H7 (cell line): ENCODE measurements at regions not wholly inside any gene's neighbourhood (a gene's known extent, or its start where the extent isn't known, plus 50 kb on each side); places are given as distances from the start of the nearest gene placed in this dataset.

ENCODE experiments used
- DNase-seq: peaks from one replicate; pipeline ENCODE4 v3.0.0; 2012
- H3K27me3 ChIP-seq: 2 replicates; pipeline ENCODE4 v1.6.0; 2011; ENCODE audit warnings: mild to moderate bottlenecking, low read length; ENCODE audit not compliant: control insufficient read depth, insufficient read depth
- H3K36me3 ChIP-seq: replicated peaks from 2 replicates; pipeline ENCODE4 v1.5.1; 2011; ENCODE audit warnings: low read length; ENCODE audit not compliant: control insufficient read depth, insufficient read depth
- H3K4me3 ChIP-seq: 2 replicates; pipeline ENCODE4 v1.5.1; 2011; ENCODE audit warnings: low read depth, mild to moderate bottlenecking, control low read depth, low read length, moderate library complexity; ENCODE audit not compliant: insufficient read depth

DNA sequence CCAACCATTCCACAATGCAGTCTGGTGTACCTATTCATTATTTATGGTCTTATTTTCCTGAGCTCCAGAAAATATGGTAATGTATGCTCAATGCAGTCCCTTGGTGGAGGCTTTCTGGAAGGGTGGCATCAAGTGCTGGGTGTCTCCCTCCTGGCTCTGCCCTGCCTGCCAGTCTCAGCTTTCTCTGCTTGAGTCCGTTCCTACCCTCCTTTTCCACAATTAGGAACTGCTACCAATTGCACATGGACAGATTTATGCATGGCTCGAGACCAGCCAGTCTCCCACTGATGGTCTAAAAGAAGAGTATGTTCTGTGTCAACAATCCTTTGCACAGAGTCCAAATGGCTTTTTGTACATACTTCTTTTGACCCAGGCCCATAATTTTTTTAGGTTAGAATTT is 189.8 kb downstream of the TLE1 start:
- Histone ChIP-seq H3K4me3 (no peak overlapping the region), H3K27me3 (no peaks in the 10 kb centered on the region), H3K36me3 (no peaks in the 10 kb centered on the region)
- DNase-seq, result no peak

GRCh38 chr9:81499021-81499454 is 190.3 kb downstream of the TLE1 start:
- H3K27me3 ChIP-seq, result no peaks in the 10 kb centered on the region
- H3K36me3 ChIP-seq, result no peaks in the 10 kb centered on the region
- DNase-seq, result no peak

GRCh38 chr9:81498576-81498975 is 190.8 kb downstream of the TLE1 start:
- H3K36me3 ChIP-seq, result no peaks in the 10 kb centered on the region
- H3K4me3 ChIP-seq, result no peak overlapping the region
- DNase-seq, result no peak
- no peaks in the 10 kb centered on the region for H3K27me3 ChIP-seq

More at GRCh38 chr9:81499021-81499454, 190.3 kb downstream of the TLE1 start:
- no peak overlapping the region for H3K4me3 ChIP-seq

GRCh38 chr9:81497091-81497490 is 192.3 kb downstream of the TLE1 start:
- H3K27me3 ChIP-seq, result no peaks in the 10 kb centered on the region
- no peaks in the 10 kb centered on the region for H3K36me3 ChIP-seq
- no peak overlapping the region for H3K4me3 ChIP-seq
- DNase-seq, result no peak

GRCh38 chr9:81492710-81493447 is 196.5 kb downstream of the TLE1 start:
- Histone ChIP-seq H3K36me3 (no peaks in the 10 kb centered on the region), H3K4me3 (no peak overlapping the region), H3K27me3 (no peaks in the 10 kb centered on the region)
- no peak for DNase-seq

DNA sequence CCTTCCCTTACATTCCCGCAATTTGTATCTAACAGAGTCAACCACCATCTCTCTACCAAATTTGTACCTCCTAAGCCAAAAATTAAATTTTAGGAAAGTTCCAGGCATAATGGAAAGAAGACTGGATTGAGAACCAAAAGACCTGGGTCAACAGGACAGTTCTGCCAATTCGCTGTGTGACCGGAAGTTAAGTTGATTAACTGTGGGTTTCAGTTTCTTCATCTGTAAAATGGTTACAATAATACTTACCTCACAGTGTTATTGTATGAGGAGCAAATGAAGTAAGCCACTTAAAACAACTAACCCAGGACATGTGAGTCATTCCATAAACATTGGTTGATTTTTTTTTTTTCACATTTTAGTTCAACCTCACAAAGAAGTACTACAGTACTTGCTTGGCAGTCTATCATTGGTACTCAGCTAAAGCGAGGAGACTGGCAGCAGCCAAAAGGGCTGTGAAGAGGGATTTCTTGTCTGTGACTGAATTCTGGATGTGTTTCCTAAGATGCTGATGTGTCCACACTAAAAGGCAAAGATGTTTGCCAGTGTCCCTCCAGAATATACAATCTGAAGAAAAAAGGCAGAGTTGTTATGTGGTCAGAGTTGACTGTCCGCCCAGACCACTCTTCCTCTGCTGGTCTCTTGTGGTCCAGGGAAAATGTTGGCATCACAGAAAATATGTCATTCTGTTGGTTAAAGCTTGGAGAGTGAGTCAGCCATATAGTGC is 198.6 kb downstream of the TLE1 start:
- no peaks in the 10 kb centered on the region for H3K27me3 ChIP-seq
- no peaks in the 10 kb centered on the region for H3K36me3 ChIP-seq
- no peak overlapping the region for H3K4me3 ChIP-seq
- DNase-seq, result no peak

- Histone ChIP-seq H3K4me3 (no peak overlapping the region), H3K36me3 (no peaks in the 10 kb centered on the region), H3K27me3 (no peaks in the 10 kb centered on the region)
- no peak for DNase-seq
These were observed 200.3 kb downstream of the TLE1 start for GRCh38 chr9:81489046-81489445.

DNA sequence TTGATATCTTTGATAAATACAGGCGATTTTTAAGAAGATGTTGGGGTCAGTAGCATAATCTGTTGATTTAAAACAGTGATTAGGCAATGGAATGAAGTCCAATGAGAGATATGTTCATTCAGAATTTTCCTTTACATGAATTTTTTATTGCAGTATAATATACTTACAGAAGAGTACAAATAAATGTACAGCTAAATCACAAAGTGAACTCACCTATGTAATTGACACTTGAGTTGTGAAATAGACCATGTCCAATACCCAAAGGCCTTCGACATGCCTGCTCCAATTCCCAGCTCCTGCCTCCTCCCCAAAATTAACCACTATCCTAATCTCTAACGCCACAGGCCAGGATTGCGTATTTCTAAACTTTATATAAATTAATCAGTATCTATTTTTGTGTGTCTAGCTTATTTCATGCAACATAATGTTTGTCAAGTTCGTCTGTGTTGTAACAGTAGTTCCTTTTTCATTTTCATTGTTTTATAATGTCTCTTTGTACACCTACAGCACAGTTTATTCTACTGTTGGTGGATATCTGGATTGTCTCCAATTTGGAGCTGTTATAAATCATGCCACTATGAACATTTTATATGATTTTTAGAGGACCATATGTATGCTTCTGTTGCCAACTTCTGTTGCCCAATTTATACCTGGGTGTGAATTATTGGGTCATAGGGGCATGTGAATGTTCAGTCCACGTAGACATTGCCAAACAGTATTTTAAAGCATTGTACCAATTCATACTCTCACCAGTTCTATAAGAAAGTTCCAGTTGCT is 208.3 kb downstream of the TLE1 start:
- no peaks in the 10 kb centered on the region for H3K36me3 ChIP-seq
- no peak for DNase-seq
- no peak overlapping the region for H3K4me3 ChIP-seq
- H3K27me3 ChIP-seq, result no peaks in the 10 kb centered on the region

DNA sequence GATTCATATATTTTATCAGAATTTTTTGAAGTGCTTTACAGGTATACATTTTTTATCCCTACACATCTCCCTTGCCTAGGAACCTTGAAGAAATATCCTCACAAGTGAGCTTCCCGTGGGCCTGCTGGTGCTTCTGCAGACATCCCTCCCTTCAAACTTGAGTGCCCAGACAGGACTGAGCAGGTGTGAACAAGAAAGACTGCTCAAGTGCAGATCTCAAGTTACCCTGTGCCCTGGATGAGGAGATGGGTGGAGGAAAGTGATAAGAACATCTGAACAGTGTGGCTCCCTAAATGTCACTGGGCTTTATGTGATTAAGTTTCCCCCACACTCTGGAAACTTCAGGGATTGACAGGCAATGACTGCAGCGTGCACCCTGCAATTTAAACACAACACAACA is 209.8 kb downstream of the TLE1 start:
- Histone ChIP-seq H3K27me3 (no peaks in the 10 kb centered on the region), H3K4me3 (no peak overlapping the region), H3K36me3 (no peaks in the 10 kb centered on the region)
- no peak for DNase-seq

DNA sequence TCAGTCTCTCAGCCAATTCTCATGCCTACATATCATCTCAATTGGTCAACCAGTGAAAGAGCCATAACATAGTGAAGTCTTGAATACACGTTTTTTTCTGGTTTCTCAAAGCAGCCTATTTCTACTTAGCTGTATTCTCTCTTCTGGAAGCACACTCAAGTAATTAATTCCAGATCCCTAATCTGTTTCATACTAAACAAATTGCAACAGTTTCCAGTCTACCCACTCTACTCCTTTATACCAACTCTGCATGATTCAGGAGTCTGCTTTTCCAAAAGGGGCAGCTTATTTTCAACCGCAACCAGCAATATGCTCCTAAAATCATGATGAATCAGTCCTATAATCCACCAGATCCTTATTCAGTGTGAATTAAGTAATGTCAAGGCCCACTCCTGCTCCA is 211.7 kb downstream of the TLE1 start:
- DNase-seq, result no peak
- H3K4me3 ChIP-seq, result no peak overlapping the region
- no peaks in the 10 kb centered on the region for H3K36me3 ChIP-seq

DNA sequence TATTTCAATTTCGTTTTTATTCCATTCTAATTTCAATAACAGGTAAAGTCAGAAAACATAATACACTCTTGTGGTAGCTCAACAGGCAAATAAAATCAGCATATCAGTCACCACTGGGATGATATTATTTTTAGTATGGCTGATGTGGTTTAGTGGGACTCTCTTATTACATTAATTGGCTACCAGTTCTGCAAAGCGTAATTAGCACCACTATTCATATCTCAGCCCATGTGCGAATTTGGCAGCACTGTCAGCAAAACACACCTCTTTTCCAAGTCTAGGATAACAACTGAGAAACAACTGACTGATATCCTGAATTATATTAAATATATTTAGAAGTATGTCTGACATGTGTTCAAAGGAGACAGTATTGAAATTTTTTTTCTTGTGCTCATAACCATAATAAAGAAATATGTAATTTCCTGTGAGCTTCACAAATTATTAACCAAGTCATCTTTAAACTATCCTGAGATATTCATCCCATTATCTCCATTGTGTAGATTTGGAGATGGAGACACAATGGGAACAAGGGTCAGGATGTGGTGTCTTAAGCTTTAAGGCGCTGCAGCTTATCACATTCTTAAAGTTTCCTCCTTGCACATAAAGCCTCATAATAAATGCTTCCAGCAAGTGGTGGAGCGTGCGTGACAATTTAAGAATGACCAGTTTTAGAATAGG is 212.4 kb downstream of the TLE1 start:
- no peaks in the 10 kb centered on the region for H3K27me3 ChIP-seq
- DNase-seq, result no peak
- no peak overlapping the region for H3K4me3 ChIP-seq
- no peaks in the 10 kb centered on the region for H3K36me3 ChIP-seq

More for the DNA sequence above, 211.7 kb downstream of the TLE1 start:
- no peaks in the 10 kb centered on the region for H3K27me3 ChIP-seq

DNA sequence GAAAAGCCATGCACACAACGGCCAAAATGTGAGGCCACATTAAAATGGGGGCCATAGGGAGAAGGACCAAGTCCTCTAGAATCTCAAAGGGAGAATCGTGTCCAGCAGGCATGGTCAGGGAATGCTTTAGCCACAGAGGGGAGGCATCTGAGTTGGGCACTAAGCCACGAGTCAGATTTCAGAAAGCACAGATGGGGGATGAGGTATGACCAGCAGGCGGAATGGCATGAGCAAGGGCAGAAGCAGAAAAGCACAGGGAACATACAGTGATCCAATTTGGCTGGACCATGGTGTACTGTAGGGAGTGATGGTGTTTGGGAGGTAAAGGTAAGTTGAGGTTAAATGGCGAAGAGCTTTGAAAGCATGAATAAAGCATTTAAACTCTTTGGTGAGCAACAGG is 214.6 kb downstream of the TLE1 start:
- Histone ChIP-seq H3K4me3 (no peak overlapping the region), H3K27me3 (no peaks in the 10 kb centered on the region), H3K36me3 (no peaks in the 10 kb centered on the region)
- DNase-seq, result no peak

- H3K27me3 ChIP-seq, result no peaks in the 10 kb centered on the region
- no peak for DNase-seq
- H3K36me3 ChIP-seq, result no peaks in the 10 kb centered on the region
- no peak overlapping the region for H3K4me3 ChIP-seq
These were observed 215.2 kb downstream of the TLE1 start for GRCh38 chr9:81474125-81474524.

DNA sequence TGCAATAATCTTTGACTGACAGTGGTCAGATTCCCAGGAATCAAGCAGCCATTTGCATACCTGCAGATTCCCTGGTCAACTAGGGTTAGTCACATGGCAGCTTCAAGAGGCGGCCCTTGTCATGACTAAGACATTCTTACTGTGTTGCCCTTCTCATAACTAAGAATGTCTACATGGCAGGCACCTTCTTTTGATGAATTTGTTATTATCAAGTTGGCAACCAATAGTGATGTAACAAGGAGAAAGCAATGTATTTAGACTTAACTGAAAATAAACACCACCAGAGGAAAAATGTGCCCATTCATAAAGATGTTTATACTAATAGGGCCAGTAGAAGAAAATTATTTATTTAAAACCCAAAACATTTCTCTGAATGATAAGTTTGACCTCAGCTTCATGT is 215.6 kb downstream of the TLE1 start:
- Histone ChIP-seq H3K36me3 (no peaks in the 10 kb centered on the region), H3K4me3 (no peak overlapping the region), H3K27me3 (no peaks in the 10 kb centered on the region)
- no peak for DNase-seq
